ENCODE measurements at regions not wholly inside any gene's neighbourhood (a gene's known extent, or its start where the extent isn't known, plus 50 kb on each side); places are given as distances from the start of the nearest gene placed in this dataset.

GRCh38 chr10:113313722-113314121, 239.1 kb upstream of the HABP2 start:
- TF ChIP-seq POLR2A (IDR thresholded peaks at IDR 0.05; ENCODE audit: low read depth, low read length) (no peak), TAF1 (IDR thresholded peaks at IDR 0.05; ENCODE audit: borderline replicate concordance, low read depth, low read length) (no peak), POLR2AphosphoS5 (IDR thresholded peaks at IDR 0.05; ENCODE audit: low read depth, low read length) (no peak)
- FAIRE-seq (no peak), DNase-seq (ENCODE audit: insufficient read length) (no peak)

DNA sequence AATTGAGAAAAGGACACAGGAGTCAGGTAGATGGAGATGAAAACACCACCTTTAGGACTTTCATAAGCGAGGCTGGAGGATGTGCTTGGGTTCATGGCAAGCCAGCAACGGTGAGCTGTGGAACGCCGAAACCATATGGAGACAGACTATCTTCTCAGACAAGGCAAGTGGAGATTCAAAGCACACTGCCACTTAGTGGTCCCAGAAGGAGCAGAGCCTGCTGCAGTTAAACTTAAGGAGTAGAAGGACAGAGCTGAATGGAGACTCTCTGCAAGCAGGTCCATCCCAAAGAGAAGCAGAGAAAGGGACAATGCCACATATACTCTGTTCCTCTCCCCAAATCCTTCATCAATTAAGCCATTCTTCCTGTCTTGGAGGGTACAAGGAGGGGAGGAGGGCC, 236.3 kb upstream of the HABP2 start:
- TF ChIP-seq POLR2AphosphoS5 (IDR thresholded peaks at IDR 0.05; ENCODE audit: low read depth, low read length) (no peak), POLR2A (IDR thresholded peaks at IDR 0.05; ENCODE audit: low read depth, low read length) (no peak), TAF1 (IDR thresholded peaks at IDR 0.05; ENCODE audit: borderline replicate concordance, low read depth, low read length) (no peak)
- no peak for FAIRE-seq
- DNase-seq (ENCODE audit: insufficient read length), result no peak

GRCh38 chr10:113317489-113317888, 235.4 kb upstream of the HABP2 start:
- TF ChIP-seq POLR2AphosphoS5 (IDR thresholded peaks at IDR 0.05; ENCODE audit: low read depth, low read length), result no peak
- no peak for TF ChIP-seq POLR2A (IDR thresholded peaks at IDR 0.05; ENCODE audit: low read depth, low read length)
- TF ChIP-seq TAF1 (IDR thresholded peaks at IDR 0.05; ENCODE audit: borderline replicate concordance, low read depth, low read length), result no peak
- no peak for DNase-seq (ENCODE audit: insufficient read length)
- no peak for FAIRE-seq

DNA sequence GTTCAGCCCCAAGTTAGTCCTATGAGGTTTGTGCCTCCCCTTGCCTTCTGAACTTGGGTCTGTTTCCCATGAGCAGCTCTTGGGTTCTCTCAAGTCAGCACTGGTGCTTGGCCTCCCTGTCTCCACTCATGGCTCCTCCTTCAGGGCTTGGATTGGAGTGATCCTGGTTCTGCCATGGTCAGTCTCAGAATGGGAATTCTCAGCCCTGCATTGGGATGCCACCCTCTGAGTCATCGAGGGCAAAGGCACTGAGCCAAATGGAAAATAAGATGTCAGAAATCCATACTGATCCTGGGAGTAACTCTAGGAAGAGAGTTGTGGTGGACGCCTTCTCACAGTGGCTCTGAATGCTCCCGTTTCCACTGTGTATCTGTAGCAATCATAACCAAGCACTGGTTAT, 233.4 kb upstream of the HABP2 start:
- TF ChIP-seq TAF1 (IDR thresholded peaks at IDR 0.05; ENCODE audit: borderline replicate concordance, low read depth, low read length) (no peak), POLR2A (IDR thresholded peaks at IDR 0.05; ENCODE audit: low read depth, low read length) (no peak), POLR2AphosphoS5 (IDR thresholded peaks at IDR 0.05; ENCODE audit: low read depth, low read length) (no peak)
- no peak for DNase-seq (ENCODE audit: insufficient read length)
- no peak for FAIRE-seq

GRCh38 chr10:113320211-113320610, 232.6 kb upstream of the HABP2 start:
- no peak for TF ChIP-seq POLR2A (IDR thresholded peaks at IDR 0.05; ENCODE audit: low read depth, low read length)
- no peak for TF ChIP-seq POLR2AphosphoS5 (IDR thresholded peaks at IDR 0.05; ENCODE audit: low read depth, low read length)
- TF ChIP-seq TAF1 (IDR thresholded peaks at IDR 0.05; ENCODE audit: borderline replicate concordance, low read depth, low read length), result no peak
- FAIRE-seq, result no peak
- DNase-seq (ENCODE audit: insufficient read length), result no peak

- no peak for DNase-seq (ENCODE audit: insufficient read length)
- no peak for FAIRE-seq
- TF ChIP-seq TAF1 (IDR thresholded peaks at IDR 0.05; ENCODE audit: borderline replicate concordance, low read depth, low read length), result no peak
- no peak for TF ChIP-seq POLR2AphosphoS5 (IDR thresholded peaks at IDR 0.05; ENCODE audit: low read depth, low read length)
- no peak for TF ChIP-seq POLR2A (IDR thresholded peaks at IDR 0.05; ENCODE audit: low read depth, low read length)
These were observed 231.9 kb upstream of the HABP2 start for GRCh38 chr10:113320987-113321386.

GRCh38 chr10:113322843-113323242, 230.0 kb upstream of the HABP2 start:
- TF ChIP-seq POLR2A (IDR thresholded peaks at IDR 0.05; ENCODE audit: low read depth, low read length) (no peak), TAF1 (IDR thresholded peaks at IDR 0.05; ENCODE audit: borderline replicate concordance, low read depth, low read length) (no peak), POLR2AphosphoS5 (IDR thresholded peaks at IDR 0.05; ENCODE audit: low read depth, low read length) (no peak)
- FAIRE-seq (no peak), DNase-seq (ENCODE audit: insufficient read length) (no peak)

GRCh38 chr10:113323985-113324384, 228.9 kb upstream of the HABP2 start:
- no peak for FAIRE-seq
- DNase-seq (ENCODE audit: insufficient read length), result no peak
- no peak for TF ChIP-seq POLR2A (IDR thresholded peaks at IDR 0.05; ENCODE audit: low read depth, low read length)
- no peak for TF ChIP-seq TAF1 (IDR thresholded peaks at IDR 0.05; ENCODE audit: borderline replicate concordance, low read depth, low read length)
- no peak for TF ChIP-seq POLR2AphosphoS5 (IDR thresholded peaks at IDR 0.05; ENCODE audit: low read depth, low read length)

DNA sequence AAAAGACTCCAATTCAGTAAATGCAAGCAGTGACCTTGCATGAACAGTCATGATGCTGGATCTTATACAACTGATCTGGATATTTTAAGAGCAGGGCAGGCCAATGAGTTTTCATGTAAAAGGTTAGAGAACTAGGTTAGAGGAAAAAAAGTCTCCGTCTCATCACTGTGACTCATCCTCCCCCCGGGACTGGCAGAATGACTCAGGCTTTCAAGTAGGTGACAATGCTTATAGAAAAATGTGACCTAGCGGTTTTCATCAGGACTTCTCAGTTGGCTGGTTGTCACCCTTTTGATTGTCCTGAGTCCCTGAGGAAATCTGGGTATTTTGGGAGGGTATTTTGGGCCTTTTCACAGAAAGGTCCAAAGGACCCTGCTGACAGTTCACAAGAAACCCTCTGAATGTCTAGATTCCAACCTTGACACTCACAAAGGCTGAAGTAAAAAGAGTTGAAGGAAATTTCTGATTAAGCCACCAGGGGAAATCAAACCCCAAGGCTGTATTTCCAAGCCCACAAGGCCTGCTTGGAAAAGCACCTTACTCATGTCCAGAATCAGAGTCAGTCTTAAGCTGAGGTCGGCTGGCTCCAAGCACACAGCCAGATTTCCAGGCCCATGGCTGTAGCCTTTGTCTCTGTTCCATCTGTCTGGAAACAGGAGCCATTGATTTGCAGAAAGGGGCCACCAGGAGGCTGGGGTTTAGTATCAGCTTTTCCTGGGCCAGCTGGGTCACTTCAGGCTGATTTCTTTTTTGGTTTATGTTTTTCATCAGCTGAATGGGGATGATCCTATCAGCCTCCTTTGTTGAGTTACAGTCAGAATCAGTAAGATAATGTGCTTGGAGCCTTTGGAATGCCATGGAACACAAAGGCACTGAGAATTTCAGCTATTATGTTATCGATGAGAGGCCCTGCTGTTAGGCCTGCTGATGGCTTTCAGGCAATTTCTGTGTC, 226.4 kb upstream of the HABP2 start:
- TF ChIP-seq POLR2A (IDR thresholded peaks at IDR 0.05; ENCODE audit: low read depth, low read length) (no peak), TAF1 (IDR thresholded peaks at IDR 0.05; ENCODE audit: borderline replicate concordance, low read depth, low read length) (no peak), POLR2AphosphoS5 (IDR thresholded peaks at IDR 0.05; ENCODE audit: low read depth, low read length) (no peak)
- FAIRE-seq (peak; percentile 46), DNase-seq (ENCODE audit: insufficient read length) (peak; percentile 13)

DNA sequence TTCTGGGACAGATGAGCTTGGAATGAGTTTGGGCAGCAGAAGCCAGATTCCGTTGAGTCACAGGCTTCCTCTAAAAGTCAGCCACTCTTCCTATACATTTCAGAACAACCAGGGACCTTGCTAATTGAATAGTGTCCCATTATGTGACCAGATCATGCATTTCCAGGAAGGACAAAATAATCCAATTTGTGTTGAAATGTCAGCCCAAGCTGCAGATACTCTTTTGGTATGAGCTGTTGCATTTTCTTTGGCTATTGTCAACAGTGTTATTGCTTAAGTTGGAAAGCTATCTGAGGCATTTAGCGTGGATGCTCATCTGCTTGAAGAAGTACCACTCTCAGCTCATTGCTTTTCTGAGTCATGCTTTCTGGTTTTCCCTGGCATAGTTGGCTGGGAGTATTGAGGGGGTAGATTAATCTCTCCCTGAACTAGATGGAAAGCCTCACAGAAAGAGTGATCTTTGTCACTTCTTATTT, 223.7 kb upstream of the HABP2 start:
- TF ChIP-seq POLR2AphosphoS5 (IDR thresholded peaks at IDR 0.05; ENCODE audit: low read depth, low read length), result no peak
- TF ChIP-seq POLR2A (IDR thresholded peaks at IDR 0.05; ENCODE audit: low read depth, low read length), result no peak
- TF ChIP-seq TAF1 (IDR thresholded peaks at IDR 0.05; ENCODE audit: borderline replicate concordance, low read depth, low read length), result no peak

DNA sequence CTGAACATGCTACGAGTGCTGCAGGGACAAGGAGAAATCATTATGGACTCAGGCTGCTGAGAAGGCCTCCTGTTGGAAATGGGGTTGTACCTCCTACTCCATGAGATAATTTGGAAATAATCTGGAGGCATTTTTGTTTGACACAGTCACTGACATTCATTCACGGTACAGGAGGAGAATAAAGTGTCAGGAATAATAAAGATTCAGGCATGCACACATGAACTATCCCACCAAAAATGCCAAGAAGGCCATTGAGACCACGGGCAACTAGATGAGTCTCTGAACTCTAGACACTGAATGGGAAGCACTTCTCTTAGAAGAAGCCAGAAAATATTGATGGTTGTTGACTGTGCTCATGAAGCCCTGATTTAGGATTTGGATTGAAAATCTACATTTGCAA, 220.9 kb upstream of the HABP2 start:
- no peak for FAIRE-seq
- no peak for DNase-seq (ENCODE audit: insufficient read length)

More for the DNA sequence above, 223.7 kb upstream of the HABP2 start:
- FAIRE-seq (no peak), DNase-seq (ENCODE audit: insufficient read length) (no peak)

GRCh38 chr10:113333313-113333712, 219.5 kb upstream of the HABP2 start:
- no peak for TF ChIP-seq POLR2AphosphoS5 (IDR thresholded peaks at IDR 0.05; ENCODE audit: low read depth, low read length)
- TF ChIP-seq POLR2A (IDR thresholded peaks at IDR 0.05; ENCODE audit: low read depth, low read length), result no peak
- TF ChIP-seq TAF1 (IDR thresholded peaks at IDR 0.05; ENCODE audit: borderline replicate concordance, low read depth, low read length), result no peak
- no peak for DNase-seq (ENCODE audit: insufficient read length)
- no peak for FAIRE-seq

More for the DNA sequence above, 220.9 kb upstream of the HABP2 start:
- TF ChIP-seq POLR2AphosphoS5 (IDR thresholded peaks at IDR 0.05; ENCODE audit: low read depth, low read length) (no peak), POLR2A (IDR thresholded peaks at IDR 0.05; ENCODE audit: low read depth, low read length) (no peak), TAF1 (IDR thresholded peaks at IDR 0.05; ENCODE audit: borderline replicate concordance, low read depth, low read length) (no peak)

Measured in GM12892 (cell line).